Testis (tissue), 2 donors: ENCODE measurements at regions not wholly inside any gene's neighbourhood (a gene's known extent, or its start where the extent isn't known, plus 50 kb on each side); places are given as distances from the start of the nearest gene placed in this dataset.

Source experiments
- POLR2A ChIP-seq: fragments of 450-650 bp; IDR thresholded peaks from one replicate; pipeline ENCODE4 v1.6.1; 2017; ENCODE audit warnings: antibody characterized with exemption, mild to moderate bottlenecking, moderate library complexity
- TF ChIP-seq, protein P1 (sequence below), 3 experiments: fragments of 450-650 bp in 2 of 3; fragments of 200-600 bp in 1 of 3; sonication (generic) in 1 of 3; IDR thresholded peaks; one replicate each; pipeline ENCODE4 v1.5.1; 2016 to 2019; ENCODE audit warnings: antibody characterized with exemption in 3 of 3, mild to moderate bottlenecking in 2 of 3, moderate library complexity in 1 of 3

DNA sequence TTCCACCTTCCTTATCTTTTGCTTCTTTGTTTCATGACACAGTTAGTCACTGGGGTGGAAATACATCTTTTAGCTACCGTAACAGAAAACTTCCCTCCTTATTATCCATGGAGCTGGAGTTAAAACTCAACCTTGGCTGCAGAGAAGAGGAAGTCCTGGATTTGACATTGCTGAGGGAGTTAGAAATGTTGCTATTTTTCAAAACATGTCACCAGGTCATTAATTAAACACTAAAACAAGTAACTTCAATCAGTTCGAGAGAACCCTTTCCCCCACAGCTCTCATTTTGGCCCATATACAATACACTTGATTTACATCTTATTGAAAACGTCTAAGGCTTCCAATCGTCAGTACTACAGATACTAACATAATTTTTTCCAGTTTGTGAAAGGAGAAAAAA, 237.9 kb upstream of the CD180 start:
- TF ChIP-seq POLR2A, result no peak
- TF ChIP-seq, protein P1, sequence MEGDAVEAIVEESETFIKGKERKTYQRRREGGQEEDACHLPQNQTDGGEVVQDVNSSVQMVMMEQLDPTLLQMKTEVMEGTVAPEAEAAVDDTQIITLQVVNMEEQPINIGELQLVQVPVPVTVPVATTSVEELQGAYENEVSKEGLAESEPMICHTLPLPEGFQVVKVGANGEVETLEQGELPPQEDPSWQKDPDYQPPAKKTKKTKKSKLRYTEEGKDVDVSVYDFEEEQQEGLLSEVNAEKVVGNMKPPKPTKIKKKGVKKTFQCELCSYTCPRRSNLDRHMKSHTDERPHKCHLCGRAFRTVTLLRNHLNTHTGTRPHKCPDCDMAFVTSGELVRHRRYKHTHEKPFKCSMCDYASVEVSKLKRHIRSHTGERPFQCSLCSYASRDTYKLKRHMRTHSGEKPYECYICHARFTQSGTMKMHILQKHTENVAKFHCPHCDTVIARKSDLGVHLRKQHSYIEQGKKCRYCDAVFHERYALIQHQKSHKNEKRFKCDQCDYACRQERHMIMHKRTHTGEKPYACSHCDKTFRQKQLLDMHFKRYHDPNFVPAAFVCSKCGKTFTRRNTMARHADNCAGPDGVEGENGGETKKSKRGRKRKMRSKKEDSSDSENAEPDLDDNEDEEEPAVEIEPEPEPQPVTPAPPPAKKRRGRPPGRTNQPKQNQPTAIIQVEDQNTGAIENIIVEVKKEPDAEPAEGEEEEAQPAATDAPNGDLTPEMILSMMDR (IDR thresholded peaks at IDR 0.05), result no peak
